ENCODE measurements at regions not wholly inside any gene's neighbourhood (a gene's known extent, or its start where the extent isn't known, plus 50 kb on each side); places are given as distances from the start of the nearest gene placed in this dataset.

DNA sequence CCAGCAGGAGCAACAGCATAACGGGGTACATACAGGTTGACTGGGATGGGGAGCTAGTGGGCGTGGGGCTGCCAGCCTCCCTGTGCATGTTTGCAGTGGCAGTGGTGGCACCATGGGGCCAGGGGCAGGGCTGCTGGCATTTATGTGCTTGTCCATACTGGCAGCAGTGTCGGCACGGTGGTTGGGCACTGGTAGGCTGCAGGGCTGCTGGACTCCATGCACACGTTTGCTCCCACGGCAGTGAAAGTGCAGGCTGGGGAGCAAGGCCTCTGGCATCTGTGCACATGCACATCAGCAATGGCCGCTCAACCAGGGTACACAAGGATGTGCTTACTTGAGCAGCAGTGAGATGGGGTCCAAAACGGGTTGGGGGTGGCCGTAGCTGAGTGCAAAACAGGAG lies 159.5 kb upstream of the KHDRBS2 start:
- no peak for TF ChIP-seq TAF1 (IDR thresholded peaks at IDR 0.05; ENCODE audit: low read depth)
- no peak for TF ChIP-seq FOXM1 (IDR thresholded peaks at IDR 0.05; ENCODE audit: borderline replicate concordance, low read depth)
- TF ChIP-seq, protein P1, sequence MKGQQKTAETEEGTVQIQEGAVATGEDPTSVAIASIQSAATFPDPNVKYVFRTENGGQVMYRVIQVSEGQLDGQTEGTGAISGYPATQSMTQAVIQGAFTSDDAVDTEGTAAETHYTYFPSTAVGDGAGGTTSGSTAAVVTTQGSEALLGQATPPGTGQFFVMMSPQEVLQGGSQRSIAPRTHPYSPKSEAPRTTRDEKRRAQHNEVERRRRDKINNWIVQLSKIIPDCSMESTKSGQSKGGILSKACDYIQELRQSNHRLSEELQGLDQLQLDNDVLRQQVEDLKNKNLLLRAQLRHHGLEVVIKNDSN (IDR thresholded peaks at IDR 0.05), result no peak
- TF ChIP-seq, protein P2, sequence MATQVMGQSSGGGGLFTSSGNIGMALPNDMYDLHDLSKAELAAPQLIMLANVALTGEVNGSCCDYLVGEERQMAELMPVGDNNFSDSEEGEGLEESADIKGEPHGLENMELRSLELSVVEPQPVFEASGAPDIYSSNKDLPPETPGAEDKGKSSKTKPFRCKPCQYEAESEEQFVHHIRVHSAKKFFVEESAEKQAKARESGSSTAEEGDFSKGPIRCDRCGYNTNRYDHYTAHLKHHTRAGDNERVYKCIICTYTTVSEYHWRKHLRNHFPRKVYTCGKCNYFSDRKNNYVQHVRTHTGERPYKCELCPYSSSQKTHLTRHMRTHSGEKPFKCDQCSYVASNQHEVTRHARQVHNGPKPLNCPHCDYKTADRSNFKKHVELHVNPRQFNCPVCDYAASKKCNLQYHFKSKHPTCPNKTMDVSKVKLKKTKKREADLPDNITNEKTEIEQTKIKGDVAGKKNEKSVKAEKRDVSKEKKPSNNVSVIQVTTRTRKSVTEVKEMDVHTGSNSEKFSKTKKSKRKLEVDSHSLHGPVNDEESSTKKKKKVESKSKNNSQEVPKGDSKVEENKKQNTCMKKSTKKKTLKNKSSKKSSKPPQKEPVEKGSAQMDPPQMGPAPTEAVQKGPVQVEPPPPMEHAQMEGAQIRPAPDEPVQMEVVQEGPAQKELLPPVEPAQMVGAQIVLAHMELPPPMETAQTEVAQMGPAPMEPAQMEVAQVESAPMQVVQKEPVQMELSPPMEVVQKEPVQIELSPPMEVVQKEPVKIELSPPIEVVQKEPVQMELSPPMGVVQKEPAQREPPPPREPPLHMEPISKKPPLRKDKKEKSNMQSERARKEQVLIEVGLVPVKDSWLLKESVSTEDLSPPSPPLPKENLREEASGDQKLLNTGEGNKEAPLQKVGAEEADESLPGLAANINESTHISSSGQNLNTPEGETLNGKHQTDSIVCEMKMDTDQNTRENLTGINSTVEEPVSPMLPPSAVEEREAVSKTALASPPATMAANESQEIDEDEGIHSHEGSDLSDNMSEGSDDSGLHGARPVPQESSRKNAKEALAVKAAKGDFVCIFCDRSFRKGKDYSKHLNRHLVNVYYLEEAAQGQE (IDR thresholded peaks at IDR 0.05; ENCODE audit: low read depth), result no peak
- TF ChIP-seq CEBPB (IDR thresholded peaks at IDR 0.05), result no peak
- no peak for TF ChIP-seq NFIC (IDR thresholded peaks at IDR 0.05)
- no peak for TF ChIP-seq ZBTB7A (IDR thresholded peaks at IDR 0.05; ENCODE audit: low read depth)
- TF ChIP-seq, protein P3, sequence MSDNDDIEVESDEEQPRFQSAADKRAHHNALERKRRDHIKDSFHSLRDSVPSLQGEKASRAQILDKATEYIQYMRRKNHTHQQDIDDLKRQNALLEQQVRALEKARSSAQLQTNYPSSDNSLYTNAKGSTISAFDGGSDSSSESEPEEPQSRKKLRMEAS (IDR thresholded peaks at IDR 0.05), result no peak
- no peak for TF ChIP-seq CREB1 (IDR thresholded peaks at IDR 0.05; ENCODE audit: low read depth)
- no peak for TF ChIP-seq EGR1 (IDR thresholded peaks at IDR 0.05)

DNA sequence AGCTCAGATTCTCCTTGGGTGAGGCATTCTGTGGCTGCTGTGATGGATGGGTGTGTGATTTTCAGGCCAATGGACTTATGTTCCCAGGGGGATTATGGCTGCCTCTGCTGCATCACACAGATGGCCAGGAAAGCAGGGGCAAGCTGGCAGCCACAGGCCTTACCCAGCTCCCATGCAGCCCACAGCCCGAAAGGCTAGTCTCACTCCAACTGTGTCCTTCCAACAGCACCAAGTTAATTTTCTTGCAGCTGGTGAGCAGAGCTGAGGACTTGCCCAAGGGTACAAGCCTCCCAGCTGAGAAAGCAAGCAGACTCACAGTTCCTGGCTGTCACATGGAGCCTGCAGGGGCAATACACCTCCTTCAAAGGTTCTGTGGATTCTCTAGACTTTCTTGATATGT lies 155.2 kb upstream of the KHDRBS2 start:
- no peak for TF ChIP-seq YY1 (IDR thresholded peaks at IDR 0.05; ENCODE audit: low read depth)
- no peak for TF ChIP-seq FOXM1 (IDR thresholded peaks at IDR 0.05; ENCODE audit: borderline replicate concordance, low read depth)
- TF ChIP-seq, protein P2 (IDR thresholded peaks at IDR 0.05; ENCODE audit: low read depth), result no peak
- TF ChIP-seq CEBPB (IDR thresholded peaks at IDR 0.05), result no peak

DNA sequence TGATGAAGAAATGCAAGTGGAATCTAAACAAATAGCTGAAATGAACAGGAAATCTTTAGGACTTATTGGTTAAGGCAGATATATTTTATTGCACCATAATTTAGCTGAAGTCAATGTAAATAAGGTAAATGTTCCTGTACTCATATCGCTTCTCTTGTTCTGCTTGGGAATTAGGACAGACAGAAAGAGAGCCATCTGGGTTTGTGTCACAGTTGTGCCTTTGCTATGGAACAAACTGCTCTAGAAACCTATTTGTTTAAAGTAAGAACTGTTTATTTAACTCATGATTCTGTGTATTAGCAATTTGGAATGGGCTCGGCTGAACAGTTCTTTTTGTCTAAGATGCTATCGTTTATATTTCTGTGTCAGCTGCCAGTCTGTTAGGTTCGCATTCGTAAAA lies 143.8 kb upstream of the KHDRBS2 start:
- no peak for TF ChIP-seq RAD21 (IDR thresholded peaks at IDR 0.05; ENCODE audit: low read depth)
- TF ChIP-seq CEBPB (IDR thresholded peaks at IDR 0.05), result no peak
- TF ChIP-seq TAF1 (IDR thresholded peaks at IDR 0.05; ENCODE audit: low read depth), result no peak
- TF ChIP-seq NFIC (IDR thresholded peaks at IDR 0.05), result no peak
- no peak for TF ChIP-seq FOXM1 (IDR thresholded peaks at IDR 0.05; ENCODE audit: borderline replicate concordance, low read depth)

DNA sequence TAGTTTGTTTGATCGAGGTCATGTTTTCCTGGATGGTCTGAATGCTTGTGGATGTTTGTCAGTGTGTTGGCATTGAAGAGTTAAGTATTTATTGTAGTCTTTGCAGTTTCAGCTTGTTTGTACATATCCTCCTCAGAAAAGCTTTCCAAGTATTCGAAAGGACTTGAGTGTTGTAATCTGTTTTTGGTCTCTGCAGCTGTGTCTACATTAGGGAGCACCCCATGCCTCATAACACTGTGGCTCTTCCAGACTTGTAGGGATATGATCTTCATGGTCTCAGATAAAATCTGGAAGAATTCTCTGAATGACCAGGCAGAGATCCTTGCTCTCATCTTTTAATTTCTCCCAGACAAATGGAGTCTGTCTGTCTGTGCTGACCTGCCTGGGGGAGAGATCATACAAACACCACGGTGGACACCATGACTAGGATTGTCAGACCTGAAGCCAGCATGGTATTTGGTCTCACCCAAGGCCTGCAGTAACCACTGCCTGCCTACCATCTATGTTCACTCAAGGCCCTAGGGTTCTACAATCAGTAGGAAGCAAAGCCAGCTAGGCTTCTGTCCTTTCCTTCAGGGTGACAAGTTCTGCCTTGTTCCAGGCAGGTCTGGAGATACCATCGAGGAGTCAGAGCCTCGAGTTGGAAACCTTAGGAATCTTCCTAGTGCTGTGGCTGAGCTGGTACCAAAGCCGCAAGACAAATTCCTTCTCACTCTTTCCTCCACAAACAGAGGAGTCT lies 114.7 kb upstream of the KHDRBS2 start:
- TF ChIP-seq EP300 (IDR thresholded peaks at IDR 0.05; ENCODE audit: borderline replicate concordance), result no peak
- TF ChIP-seq CEBPB (IDR thresholded peaks at IDR 0.05), result no peak
- TF ChIP-seq, protein P1 (IDR thresholded peaks at IDR 0.05), result no peak
- TF ChIP-seq TAF1 (IDR thresholded peaks at IDR 0.05; ENCODE audit: low read depth), result no peak
- no peak for TF ChIP-seq TCF12 (IDR thresholded peaks at IDR 0.05; ENCODE audit: low read depth)
- TF ChIP-seq YY1 (IDR thresholded peaks at IDR 0.05; ENCODE audit: low read depth), result no peak
- no peak for TF ChIP-seq NFIC (IDR thresholded peaks at IDR 0.05)
- TF ChIP-seq TEAD4 (IDR thresholded peaks at IDR 0.05), result no peak
- TF ChIP-seq FOXM1 (IDR thresholded peaks at IDR 0.05; ENCODE audit: borderline replicate concordance, low read depth), result no peak
- TF ChIP-seq, protein P3 (IDR thresholded peaks at IDR 0.05), result no peak
- no peak for TF ChIP-seq EGR1 (IDR thresholded peaks at IDR 0.05)
- TF ChIP-seq ZBTB7A (IDR thresholded peaks at IDR 0.05; ENCODE audit: low read depth), result no peak
- TF ChIP-seq, protein P2 (IDR thresholded peaks at IDR 0.05; ENCODE audit: low read depth), result no peak
- TF ChIP-seq RAD21 (IDR thresholded peaks at IDR 0.05; ENCODE audit: low read depth), result no peak
- no peak for TF ChIP-seq CREB1 (IDR thresholded peaks at IDR 0.05; ENCODE audit: low read depth)

DNA sequence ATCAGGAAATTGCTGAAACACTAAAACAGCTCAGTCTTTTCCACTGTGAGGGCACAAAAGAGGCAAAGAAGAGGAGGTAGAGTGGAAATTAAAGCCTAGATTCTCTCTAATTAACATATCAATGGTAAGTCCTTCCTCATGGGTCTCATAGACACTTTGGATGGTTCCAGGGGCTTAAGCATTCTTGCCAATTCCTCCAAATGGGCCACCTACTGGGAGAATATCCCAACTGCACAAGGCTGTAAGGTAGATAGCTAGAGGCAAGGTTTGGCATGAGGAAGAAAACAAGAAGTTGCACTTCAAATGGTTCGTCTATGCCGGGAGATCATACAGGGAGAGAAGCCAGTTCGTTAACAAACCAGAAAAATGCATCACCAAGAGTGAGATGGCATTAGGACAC lies 107.6 kb upstream of the KHDRBS2 start:
- TF ChIP-seq YY1 (IDR thresholded peaks at IDR 0.05; ENCODE audit: low read depth) (no peak), NFIC (IDR thresholded peaks at IDR 0.05) (no peak), EGR1 (IDR thresholded peaks at IDR 0.05) (no peak), EP300 (IDR thresholded peaks at IDR 0.05; ENCODE audit: borderline replicate concordance) (no peak), ZBTB7A (IDR thresholded peaks at IDR 0.05; ENCODE audit: low read depth) (no peak), CREB1 (IDR thresholded peaks at IDR 0.05; ENCODE audit: low read depth) (no peak)
